K562 (cell line): ENCODE measurements at regions not wholly inside any gene's neighbourhood (a gene's known extent, or its start where the extent isn't known, plus 50 kb on each side); places are given as distances from the start of the nearest gene placed in this dataset.

Source experiments
- ATAC-seq: fragments of 200-7000 bp; cut with Tn5 transposase; 3 replicates; pipeline ENCODE4 v1.9.1; 2020; ENCODE audit warnings: moderate library complexity
- BruUV-seq: library from RNA; stranded (reverse); fragments of 400-500 nt; replicated peaks from 2 replicates; lab custom pipeline; 2021; lab: Mats Ljungman, UMichigan
- CTCF ChIA-PET: fragments of 300-600 bp; formaldehyde crosslinking; extraction: SDS; loops from one replicate; lab custom pipeline; 2021; ENCODE audit warnings: low intra/inter-chr PET ratio; lab: Yijun Ruan, JAX
- POLR2A ChIA-PET: fragments of 300-600, 350-650 bp; sonication (Branson Sonifier 250); formaldehyde crosslinking; extraction: SDS; loops from one replicate; lab custom pipeline; 2021; ENCODE audit warnings: antibody characterized with exemption, inconsistent platforms; lab: Yijun Ruan, JAX
- DNase-seq, 4 experiments: peaks; one replicate each; pipeline versions ENCODE4 v3.0.0 to v3.0.0-alpha.2; 2011 to 2018; ENCODE audit warnings: low spot score in 3 of 4, mixed read lengths in 3 of 4; ENCODE audit errors: extremely low read depth in 1 of 4
- FAIRE-seq: peaks from 2 replicates; lab custom pipeline; 2011; peaks lifted over from hg19 to GRCh38; lab: Jason Lieb, UNC
- H2AFZ ChIP-seq: 2 replicates; pipeline ENCODE4 v1.6.0; 2011; ENCODE audit warnings: low read depth, low read length, control low read depth, inconsistent platforms
- H3K27ac ChIP-seq: fragments of 200-600 bp; 3 replicates; pipeline ENCODE4 v1.8.0; 2011; ENCODE audit warnings: low read depth, mild to moderate bottlenecking, control low read depth, inconsistent platforms, low read length, moderate library complexity, mixed read lengths; ENCODE audit errors: extremely low read depth
- H3K27me3 ChIP-seq, 2 experiments: fragments of 300-600 bp in 1 of 2; 2 replicates in 1 of 2; 3 replicates in 1 of 2; pipeline versions ENCODE4 v1.6.0 to v1.8.0; 2011; ENCODE audit warnings: inconsistent platforms in 2 of 2, low read length in 2 of 2, mild to moderate bottlenecking in 1 of 2, mixed read lengths in 1 of 2, moderate library complexity in 1 of 2; ENCODE audit not compliant: control insufficient read depth in 2 of 2, insufficient read depth in 2 of 2
- H3K36me3 ChIP-seq: fragments of 300-600 bp; 3 replicates; pipeline ENCODE4 v1.8.0; 2011; ENCODE audit warnings: mild to moderate bottlenecking, low read length, inconsistent platforms; ENCODE audit not compliant: control insufficient read depth, insufficient read depth
- H3K4me1 ChIP-seq, 2 experiments: fragments of 200-600 bp in 1 of 2; replicated peaks in 1 of 2; 2 replicates in 1 of 2; 3 replicates in 1 of 2; pipeline versions ENCODE4 v1.5.1 to v1.8.0; 2011; ENCODE audit warnings: inconsistent platforms in 2 of 2, low read length in 2 of 2, mild to moderate bottlenecking in 1 of 2, mixed read lengths in 1 of 2, moderate library complexity in 1 of 2; ENCODE audit not compliant: control insufficient read depth in 2 of 2, insufficient read depth in 2 of 2
- H3K4me2 ChIP-seq: 2 replicates; pipeline ENCODE4 v1.6.1; 2011; ENCODE audit warnings: low read length, control low read depth, inconsistent platforms, mixed read lengths; ENCODE audit not compliant: insufficient read depth
- H3K4me3 ChIP-seq: fragments of 200-600 bp; sonication (generic), shearing (Covaris generic); 2 replicates; pipeline ENCODE4 v1.5.1; 2016; ENCODE audit warnings: control low read depth, inconsistent platforms
- H3K79me2 ChIP-seq: fragments of 200-600 bp; 3 replicates; pipeline ENCODE4 v1.8.0; 2011; ENCODE audit warnings: low read length, inconsistent platforms; ENCODE audit not compliant: control insufficient read depth, insufficient read depth
- H3K9ac ChIP-seq, 2 experiments: 2 replicates each; pipeline versions ENCODE4 v1.6.0 to v1.6.1; 2011; ENCODE audit warnings: low read depth in 2 of 2, low read length in 2 of 2, control low read depth in 1 of 2, inconsistent platforms in 1 of 2, mild to moderate bottlenecking in 1 of 2, mixed read lengths in 1 of 2; ENCODE audit not compliant: insufficient read depth in 1 of 2
- H3K9me1 ChIP-seq: one replicate; pipeline ENCODE4 v1.6.0; 2011; ENCODE audit warnings: inconsistent platforms, mild to moderate bottlenecking, low read length, moderate library complexity; ENCODE audit not compliant: control insufficient read depth, insufficient read depth
- H3K9me3 ChIP-seq: replicated peaks from 2 replicates; pipeline ENCODE4 v1.5.1; 2011; ENCODE audit warnings: low read depth, low read length, inconsistent platforms; ENCODE audit not compliant: control insufficient read depth, insufficient read depth
- H4K20me1 ChIP-seq: replicated peaks from 2 replicates; pipeline ENCODE4 v1.6.1; 2011; ENCODE audit warnings: low read length, inconsistent platforms, mixed read lengths; ENCODE audit not compliant: control insufficient read depth, insufficient read depth
- CBX1 ChIP-seq: sonication (generic); IDR thresholded peaks from 2 replicates; pipeline ENCODE4 v1.6.1; 2016; ENCODE audit warnings: antibody characterized with exemption, low read depth, mild to moderate bottlenecking
- ERF ChIP-seq: fragments of 450-650 bp; formaldehyde crosslinking; IDR thresholded peaks from 2 replicates; pipeline ENCODE4 v1.4.0; 2020; ENCODE audit warnings: mild to moderate bottlenecking, mixed read lengths
- HDAC1 ChIP-seq, 2 experiments: fragments of 450-650 bp; IDR thresholded peaks; 2 replicates each; pipeline ENCODE4 v1.6.1; 2016 to 2017; ENCODE audit warnings: inconsistent platforms in 1 of 2, mild to moderate bottlenecking in 1 of 2, moderate library complexity in 1 of 2
- ILF3 ChIP-seq: fragments of 450-650 bp; IDR thresholded peaks from 2 replicates; pipeline ENCODE4 v1.6.1; 2018; ENCODE audit warnings: antibody characterized with exemption, mild to moderate bottlenecking, moderate library complexity, borderline replicate concordance
- NCOA4 ChIP-seq: fragments of 450-650 bp; IDR thresholded peaks from 2 replicates; pipeline ENCODE4 v1.6.1; 2018; ENCODE audit warnings: mild to moderate bottlenecking; ENCODE audit not compliant: partially characterized antibody
- NFXL1 ChIP-seq: fragments of 450-650 bp; formaldehyde crosslinking; IDR thresholded peaks from 2 replicates; pipeline ENCODE4 v1.4.0; 2021; ENCODE audit warnings: mild to moderate bottlenecking
- PYGO2 ChIP-seq: fragments of 450-650 bp; IDR thresholded peaks from 2 replicates; pipeline ENCODE4 v1.6.1; 2016; ENCODE audit warnings: mild to moderate bottlenecking, missing genetic modification characterization, moderate library complexity, missing compliant biosample characterization
- TAF9B ChIP-seq: fragments of 450-650 bp; IDR thresholded peaks from 2 replicates; pipeline ENCODE4 v1.6.1; 2018; ENCODE audit warnings: mild to moderate bottlenecking; ENCODE audit not compliant: partially characterized antibody
- TCF3 ChIP-seq: sonication (generic); formaldehyde crosslinking; IDR thresholded peaks from 2 replicates; pipeline ENCODE4 v1.4.0; 2020; ENCODE audit warnings: mild to moderate bottlenecking, missing genetic modification reagents
- ZNF253 ChIP-seq: fragments of 250-450 bp; sonication (Bioruptor Pico); conservative IDR thresholded peaks from 2 replicates; pipeline ENCODE4 v1.6.1; 2021; ENCODE audit warnings: mild to moderate bottlenecking
- ZNF384 ChIP-seq: IDR thresholded peaks from 2 replicates; pipeline ENCODE4 v1.6.1; 2012; ENCODE audit warnings: low read depth, low read length, improper control_type of control experiment
- ZNF512 ChIP-seq: IDR thresholded peaks from 2 replicates; pipeline ENCODE4 v1.6.1; 2016; ENCODE audit warnings: missing genetic modification characterization, missing compliant biosample characterization
- ZNF551 ChIP-seq: fragments of 250-450 bp; sonication (Bioruptor Pico); IDR thresholded peaks from 2 replicates; pipeline ENCODE4 v1.5.0; 2021; ENCODE audit warnings: mild to moderate bottlenecking, moderate library complexity
- ZNF584 ChIP-seq: fragments of 200-800 bp; sonication (Bioruptor generic); IDR thresholded peaks from 2 replicates; pipeline ENCODE4 v1.6.1; 2016; ENCODE audit warnings: low read depth, mild to moderate bottlenecking, missing genetic modification characterization, missing compliant biosample characterization
- ZNF655 ChIP-seq: fragments of 250-450 bp; sonication (Bioruptor Pico); IDR thresholded peaks from 2 replicates; pipeline ENCODE4 v1.5.0; 2021
- ZNF830 ChIP-seq: fragments of 250-450 bp; sonication (Bioruptor Pico); IDR thresholded peaks from 2 replicates; pipeline ENCODE4 v1.5.0; 2021; ENCODE audit warnings: mild to moderate bottlenecking
- WGBS: fragments of 100-300 bp; shearing (Covaris generic); methylation state at CpG from one replicate; pipeline ENCODE4 v1.1.6; 2016; ENCODE audit warnings: low coverage, mixed read lengths; ENCODE audit not compliant: insufficient coverage; ENCODE audit errors: missing lambda C conversion rate; 5-methylcytosine and 5-hydroxymethylcytosine counted together
- in situ Hi-C: fragments of 300-500 bp; cut with MboI; formaldehyde crosslinking; loops from 4 replicates; pipeline ENCODE4 v1.15.0; 2018; ENCODE audit warnings: inconsistent platforms, mixed read lengths
- intact Hi-C: fragments of 100-400 bp; cut with micrococcal nuclease; formaldehyde crosslinking; loops from 2 replicates; pipeline ENCODE4 v1.14.2; 2022
- TF ChIP-seq, protein P1 (sequence below): sonication (generic); formaldehyde crosslinking; IDR thresholded peaks from 2 replicates; pipeline ENCODE4 v1.8.0; 2023; ENCODE audit warnings: missing genetic modification reagents, mild to moderate bottlenecking, borderline replicate concordance

GRCh38 chr12:105736498-105736897 is 402.3 kb downstream of the NUAK1 start:
- no peak for FAIRE-seq
- no peaks in the 10 kb centered on the region for H4K20me1 ChIP-seq
- no peak for DNase-seq
- H2AFZ ChIP-seq, result no peak overlapping the region
- 0% methylated on average over 5 of the region's 5 CpGs for WGBS
- no peak for ATAC-seq
- no peaks in the 10 kb centered on the region for H3K9me3 ChIP-seq
- no peaks in the 10 kb centered on the region for H3K79me2 ChIP-seq
- H3K4me1 ChIP-seq, result no peaks in the 10 kb centered on the region
- 0 out of 5 replicates have a peak, but pooled peaks cover 0 to 7% of the 10 kb centered on the region in 2 experiments for H3K27me3 ChIP-seq
- no peak overlapping the region for H3K9ac ChIP-seq
- H3K27ac ChIP-seq, result no peak overlapping the region
- no peaks in the 10 kb centered on the region for H3K9me1 ChIP-seq
- ChIA-PET CTCF (no interaction called here), POLR2A (interaction anchor here (0.6 kb wide), 1 partner anchor 19 kb away, joined by 3 read pairs; no protein-coding TSS in a partner anchor)
- no peaks in the 10 kb centered on the region for H3K36me3 ChIP-seq
- in situ Hi-C loops (no loop called here), intact Hi-C loops (no loop called here)
- H3K4me3 ChIP-seq, result no peak overlapping the region
- BruUV-seq, result no TSS peak
- no peak overlapping the region for H3K4me2 ChIP-seq
- TF ChIP-seq NFXL1 (CRISPR knock-in tag), result no peak
- no peak for TF ChIP-seq ZNF512 (tag)
- TF ChIP-seq ZNF655 (CRISPR knock-in tag), result no peak
- no peak for TF ChIP-seq ZNF253 (CRISPR knock-in tag)
- no peak for TF ChIP-seq ZNF551 (CRISPR knock-in tag)
- TF ChIP-seq PYGO2 (tag), result no peak
- TF ChIP-seq NCOA4, result no peak
- TF ChIP-seq ZNF830 (CRISPR knock-in tag), result no peak
- TF ChIP-seq ZNF384, result no peak
- no peak for TF ChIP-seq TAF9B
- no peak for TF ChIP-seq ILF3
- no peak for TF ChIP-seq CBX1
- no peak for TF ChIP-seq TCF3
- no peak for TF ChIP-seq HDAC1 (IDR thresholded peaks at IDR 0.05)
- TF ChIP-seq ERF (CRISPR knock-in tag), result no peak
- TF ChIP-seq ZNF584, result no peak
- TF ChIP-seq, protein P1, sequence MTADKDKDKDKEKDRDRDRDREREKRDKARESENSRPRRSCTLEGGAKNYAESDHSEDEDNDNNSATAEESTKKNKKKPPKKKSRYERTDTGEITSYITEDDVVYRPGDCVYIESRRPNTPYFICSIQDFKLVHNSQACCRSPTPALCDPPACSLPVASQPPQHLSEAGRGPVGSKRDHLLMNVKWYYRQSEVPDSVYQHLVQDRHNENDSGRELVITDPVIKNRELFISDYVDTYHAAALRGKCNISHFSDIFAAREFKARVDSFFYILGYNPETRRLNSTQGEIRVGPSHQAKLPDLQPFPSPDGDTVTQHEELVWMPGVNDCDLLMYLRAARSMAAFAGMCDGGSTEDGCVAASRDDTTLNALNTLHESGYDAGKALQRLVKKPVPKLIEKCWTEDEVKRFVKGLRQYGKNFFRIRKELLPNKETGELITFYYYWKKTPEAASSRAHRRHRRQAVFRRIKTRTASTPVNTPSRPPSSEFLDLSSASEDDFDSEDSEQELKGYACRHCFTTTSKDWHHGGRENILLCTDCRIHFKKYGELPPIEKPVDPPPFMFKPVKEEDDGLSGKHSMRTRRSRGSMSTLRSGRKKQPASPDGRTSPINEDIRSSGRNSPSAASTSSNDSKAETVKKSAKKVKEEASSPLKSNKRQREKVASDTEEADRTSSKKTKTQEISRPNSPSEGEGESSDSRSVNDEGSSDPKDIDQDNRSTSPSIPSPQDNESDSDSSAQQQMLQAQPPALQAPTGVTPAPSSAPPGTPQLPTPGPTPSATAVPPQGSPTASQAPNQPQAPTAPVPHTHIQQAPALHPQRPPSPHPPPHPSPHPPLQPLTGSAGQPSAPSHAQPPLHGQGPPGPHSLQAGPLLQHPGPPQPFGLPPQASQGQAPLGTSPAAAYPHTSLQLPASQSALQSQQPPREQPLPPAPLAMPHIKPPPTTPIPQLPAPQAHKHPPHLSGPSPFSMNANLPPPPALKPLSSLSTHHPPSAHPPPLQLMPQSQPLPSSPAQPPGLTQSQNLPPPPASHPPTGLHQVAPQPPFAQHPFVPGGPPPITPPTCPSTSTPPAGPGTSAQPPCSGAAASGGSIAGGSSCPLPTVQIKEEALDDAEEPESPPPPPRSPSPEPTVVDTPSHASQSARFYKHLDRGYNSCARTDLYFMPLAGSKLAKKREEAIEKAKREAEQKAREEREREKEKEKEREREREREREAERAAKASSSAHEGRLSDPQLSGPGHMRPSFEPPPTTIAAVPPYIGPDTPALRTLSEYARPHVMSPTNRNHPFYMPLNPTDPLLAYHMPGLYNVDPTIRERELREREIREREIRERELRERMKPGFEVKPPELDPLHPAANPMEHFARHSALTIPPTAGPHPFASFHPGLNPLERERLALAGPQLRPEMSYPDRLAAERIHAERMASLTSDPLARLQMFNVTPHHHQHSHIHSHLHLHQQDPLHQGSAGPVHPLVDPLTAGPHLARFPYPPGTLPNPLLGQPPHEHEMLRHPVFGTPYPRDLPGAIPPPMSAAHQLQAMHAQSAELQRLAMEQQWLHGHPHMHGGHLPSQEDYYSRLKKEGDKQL (CRISPR knock-in tag), result no peak
